ENCODE measurements at regions not wholly inside any gene's neighbourhood (a gene's known extent, or its start where the extent isn't known, plus 50 kb on each side); places are given as distances from the start of the nearest gene placed in this dataset.

DNA sequence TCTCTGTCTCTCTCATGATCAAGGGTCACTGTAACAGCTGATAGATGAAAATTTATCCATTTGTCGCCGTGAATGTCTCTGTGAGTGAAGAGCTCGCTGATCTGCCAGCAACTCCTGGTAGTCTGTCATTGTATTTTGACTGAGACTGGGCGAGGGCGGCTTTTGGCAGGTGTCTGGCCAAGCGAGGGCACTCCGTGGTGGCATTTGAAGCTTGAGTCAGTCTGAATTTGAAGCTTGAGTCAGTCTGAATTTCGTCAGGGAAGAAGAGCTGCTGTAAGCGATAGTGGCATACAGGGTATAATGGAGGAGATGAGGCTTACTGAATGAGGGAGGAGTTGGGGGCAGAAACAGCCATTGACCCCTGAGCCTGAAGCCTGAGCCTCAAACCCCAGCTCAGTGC lies 56.8 kb upstream of the FAM181A start:
- DNase-seq (no peak), ATAC-seq (no peak)
- intact Hi-C loops (cut with DNase I): no loop called here

DNA sequence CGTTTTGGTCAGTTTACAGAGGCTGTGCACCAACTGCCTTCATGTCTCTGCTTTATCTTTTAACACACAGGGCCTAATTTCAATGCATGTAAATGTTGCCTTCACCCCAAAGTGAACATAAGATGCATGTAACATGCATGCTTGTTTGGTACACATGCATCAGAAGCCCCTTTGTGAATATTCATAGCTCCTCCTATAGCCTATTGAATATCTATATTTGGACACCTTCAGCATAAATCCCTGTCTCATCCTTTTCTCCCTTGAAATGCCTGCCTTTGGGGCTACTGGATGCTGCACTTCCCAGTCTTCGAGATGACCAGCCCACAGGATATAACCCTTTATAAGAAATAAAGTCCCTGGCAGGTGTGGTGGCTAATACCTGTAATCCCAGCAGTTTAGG lies 57.7 kb upstream of the FAM181A start:
- ATAC-seq: no peak

GRCh38 chr14:93868165-93868564 lies 59.0 kb upstream of the FAM181A start:
- intact Hi-C loops (cut with DNase I): no loop called here
- no peak for DNase-seq
- ATAC-seq: no peak

More for the DNA sequence above, 57.7 kb upstream of the FAM181A start:
- intact Hi-C loops (cut with DNase I): no loop called here
- DNase-seq: no peak

- ATAC-seq: no peak
- intact Hi-C loops (cut with DNase I): no loop called here
- no peak for DNase-seq
These were observed 64.9 kb upstream of the FAM181A start for GRCh38 chr14:93862265-93862664.

- ATAC-seq: no peak
These were observed 65.3 kb upstream of the FAM181A start for GRCh38 chr14:93861836-93862235.

GRCh38 chr14:93859957-93860356 lies 67.2 kb upstream of the FAM181A start:
- intact Hi-C loops (cut with DNase I): no loop called here
- peak in 1 of 2 donors; percentile 38 for ATAC-seq
- no peak for DNase-seq

More at GRCh38 chr14:93861836-93862235, 65.3 kb upstream of the FAM181A start:
- intact Hi-C loops (cut with DNase I): no loop called here
- no peak for DNase-seq

GRCh38 chr14:93858896-93859295 lies 68.2 kb upstream of the FAM181A start:
- intact Hi-C loops (cut with DNase I): no loop called here
- DNase-seq (no peak), ATAC-seq (no peak)

GRCh38 chr14:93857500-93858283 lies 69.4 kb upstream of the PRIMA1 start:
- no peak for DNase-seq
- intact Hi-C loops (cut with DNase I): no loop called here
- peak in 1 of 2 donors; percentile 63 for ATAC-seq

DNA sequence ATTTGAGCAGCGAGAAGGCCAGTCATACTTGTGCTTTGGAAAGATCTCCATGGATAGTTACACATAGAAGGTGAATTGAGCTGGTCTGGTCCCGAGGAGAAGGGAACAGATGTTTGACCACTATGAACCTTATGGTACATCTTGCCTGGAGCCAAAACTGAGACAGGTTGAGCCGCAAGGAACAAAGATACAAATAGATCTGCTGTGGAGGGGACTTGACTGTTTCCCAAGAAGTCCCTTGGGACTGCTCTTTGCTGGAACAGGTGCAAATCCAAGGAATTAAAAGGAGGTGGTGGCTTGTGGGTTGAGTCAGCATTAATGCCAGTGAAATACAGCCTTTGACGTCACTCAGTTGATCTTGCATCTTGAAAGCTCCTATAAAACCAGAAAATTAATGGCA lies 68.8 kb upstream of the PRIMA1 start:
- intact Hi-C loops (cut with DNase I): no loop called here
- DNase-seq (no peak), ATAC-seq (no peak)

DNA sequence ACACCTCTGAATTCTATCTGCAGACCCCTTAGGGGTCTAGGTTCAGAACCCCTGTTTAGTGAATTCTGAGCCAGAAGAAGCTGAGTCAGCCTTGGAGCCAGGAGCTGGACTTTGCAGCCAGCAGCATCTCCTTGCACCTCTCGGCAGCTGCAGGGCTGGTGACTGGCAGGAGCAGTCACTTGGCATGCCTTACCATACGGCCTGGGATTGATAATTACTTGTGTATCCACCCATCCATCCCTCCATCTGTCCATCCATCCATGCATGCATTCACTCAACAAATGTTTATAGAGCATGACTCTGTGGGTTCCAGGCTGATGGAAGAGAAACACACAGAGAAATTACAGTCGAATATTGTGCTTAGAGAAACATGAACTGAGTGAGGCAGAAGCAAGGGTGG lies 67.5 kb upstream of the PRIMA1 start:
- DNase-seq: no peak
- intact Hi-C loops (cut with DNase I): no loop called here
- no peak for ATAC-seq

DNA sequence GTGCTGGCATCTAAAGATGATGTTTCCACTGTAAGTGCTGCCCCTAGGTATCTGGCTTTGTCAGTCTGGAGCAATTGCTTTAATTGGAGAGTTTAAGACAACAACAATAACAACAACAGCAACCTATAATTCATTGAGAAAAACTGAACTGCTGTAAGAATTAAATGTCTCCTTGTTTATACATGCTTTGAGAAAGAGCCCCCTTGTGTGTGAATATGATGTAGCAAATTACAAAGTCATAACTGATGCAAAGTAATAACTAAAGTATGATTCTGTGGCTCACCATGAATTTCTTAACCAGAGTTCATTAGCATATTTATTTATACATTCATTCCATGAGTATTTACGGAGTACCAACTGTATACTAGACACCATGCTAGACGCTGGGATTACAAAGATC lies 59.2 kb upstream of the PRIMA1 start:
- DNase-seq (no peak), ATAC-seq (no peak)
- intact Hi-C loops (cut with DNase I): no loop called here

GRCh38 chr14:93838238-93838637 lies 50.0 kb upstream of the PRIMA1 start:
- ATAC-seq: no peak
- DNase-seq: no peak
- intact Hi-C loops (cut with DNase I): no loop called here

Measured in left cardiac atrium (tissue), 4 donors.